ENCODE measurements at regions not wholly inside any gene's neighbourhood (a gene's known extent, or its start where the extent isn't known, plus 50 kb on each side); places are given as distances from the start of the nearest gene placed in this dataset.

DNA sequence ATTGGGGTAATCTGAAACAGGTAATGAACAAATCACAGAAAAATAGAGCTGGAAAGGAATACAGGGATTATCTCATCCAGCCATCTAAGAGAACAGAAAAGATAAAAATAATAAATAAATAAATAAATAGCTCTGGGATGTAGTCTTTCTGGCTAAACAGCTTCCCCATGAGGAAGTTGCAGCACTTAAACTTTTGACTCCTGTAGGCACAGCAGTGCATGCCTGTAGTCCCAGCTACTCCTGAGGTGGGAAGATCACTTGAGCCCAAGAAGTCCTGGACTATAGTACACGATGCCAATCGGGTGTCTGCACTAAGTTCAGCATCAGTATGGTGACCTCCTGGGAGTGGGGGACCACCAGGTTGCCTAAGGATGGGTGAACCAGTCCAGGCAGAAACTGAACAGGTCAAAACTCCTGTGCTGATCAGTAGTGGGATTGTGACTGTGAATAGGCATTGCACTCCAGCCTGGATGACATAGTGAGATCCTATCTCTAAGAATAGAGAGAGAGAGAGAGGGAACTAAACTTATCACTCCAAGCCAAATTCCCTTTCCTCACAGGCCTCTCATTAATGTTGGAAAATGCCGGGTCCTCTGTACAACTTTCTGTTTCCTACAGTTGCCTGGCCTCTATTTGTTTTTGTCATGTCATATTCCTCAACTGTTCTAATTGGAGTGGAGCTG lies 61.7 kb upstream of the CDK13 start:
- no peak for DNase-seq (ENCODE audit: low read depth)

DNA sequence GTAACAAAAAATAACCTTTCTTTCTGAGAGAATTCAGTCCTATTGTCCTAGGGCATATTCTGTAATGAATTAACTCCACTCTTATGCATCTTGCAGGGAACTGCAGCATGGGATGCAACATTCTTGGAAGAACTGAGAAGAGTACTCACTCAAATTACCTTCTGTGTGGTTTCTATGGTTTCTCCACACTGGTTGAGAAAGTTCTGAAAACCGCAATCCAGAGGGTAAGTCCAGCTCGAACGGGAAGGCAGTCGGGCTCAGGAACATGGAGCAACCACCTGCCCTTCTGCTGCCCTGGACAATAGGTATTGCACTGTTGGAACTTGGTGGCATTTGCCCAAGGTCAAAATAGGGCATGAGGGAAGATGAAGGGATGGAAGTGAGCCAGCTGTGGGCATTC lies 59.6 kb upstream of the CDK13 start:
- DNase-seq (ENCODE audit: low read depth), result no peak

DNA sequence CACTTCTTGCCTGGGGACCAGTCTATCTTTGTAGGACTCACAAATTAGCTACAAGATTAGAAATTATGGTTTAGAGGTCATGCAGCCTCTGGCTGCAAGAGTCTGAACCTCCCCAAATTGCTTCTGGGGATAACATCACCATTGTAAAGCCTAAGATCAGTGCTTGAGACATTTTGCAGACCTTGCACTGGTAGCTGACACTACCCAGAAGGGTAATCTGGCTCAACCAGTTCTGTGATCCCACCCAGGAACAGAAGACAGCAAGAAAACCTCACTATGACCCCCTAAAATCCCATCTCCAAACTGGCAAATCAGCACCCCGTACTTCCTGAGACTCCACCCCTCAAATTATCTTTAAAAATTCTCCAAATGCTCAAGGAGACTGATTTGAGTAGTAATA lies 58.2 kb upstream of the CDK13 start:
- no peak for DNase-seq (ENCODE audit: low read depth)

DNA sequence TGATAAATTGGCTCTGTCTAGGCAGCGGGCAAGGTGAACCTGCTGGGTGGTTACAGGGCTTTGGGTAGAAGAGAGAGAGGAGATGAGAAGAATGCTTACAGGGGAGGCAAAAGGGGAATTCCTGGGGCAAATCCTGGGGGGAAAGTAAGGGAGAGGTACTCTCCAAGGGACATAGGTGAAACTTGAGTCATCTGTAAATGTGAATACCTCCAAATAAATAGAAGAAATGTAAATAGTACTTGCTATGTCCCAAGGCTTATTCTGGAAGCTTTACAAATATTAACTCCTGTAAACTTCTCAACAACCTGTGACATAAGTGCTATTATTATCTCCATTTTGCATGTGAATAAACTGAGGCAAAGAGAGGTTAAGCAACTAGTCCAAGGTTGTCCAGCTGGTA lies 57.7 kb upstream of the CDK13 start:
- no peak for DNase-seq (ENCODE audit: low read depth)

DNA sequence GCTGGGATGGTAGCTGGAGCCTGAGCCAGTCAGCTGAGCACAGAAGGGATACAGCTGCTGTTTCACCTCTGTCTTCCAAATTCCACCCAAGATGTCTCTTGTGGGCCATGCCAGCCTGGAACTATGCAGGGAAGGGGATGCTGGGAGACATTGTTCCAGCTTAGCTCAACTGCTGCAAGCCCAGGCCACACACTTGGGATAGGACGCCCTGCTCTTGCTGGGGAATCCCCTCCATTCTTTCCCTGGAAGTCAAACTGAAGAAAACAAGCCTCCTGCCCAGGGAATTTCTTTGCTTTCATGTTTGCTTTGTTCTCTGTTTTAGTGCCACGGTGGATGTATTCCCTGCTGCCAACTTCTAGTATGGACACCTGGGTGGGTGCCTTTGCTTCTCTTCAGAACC lies 55.2 kb upstream of the CDK13 start:
- peak; percentile 3 for DNase-seq (ENCODE audit: low read depth)

DNA sequence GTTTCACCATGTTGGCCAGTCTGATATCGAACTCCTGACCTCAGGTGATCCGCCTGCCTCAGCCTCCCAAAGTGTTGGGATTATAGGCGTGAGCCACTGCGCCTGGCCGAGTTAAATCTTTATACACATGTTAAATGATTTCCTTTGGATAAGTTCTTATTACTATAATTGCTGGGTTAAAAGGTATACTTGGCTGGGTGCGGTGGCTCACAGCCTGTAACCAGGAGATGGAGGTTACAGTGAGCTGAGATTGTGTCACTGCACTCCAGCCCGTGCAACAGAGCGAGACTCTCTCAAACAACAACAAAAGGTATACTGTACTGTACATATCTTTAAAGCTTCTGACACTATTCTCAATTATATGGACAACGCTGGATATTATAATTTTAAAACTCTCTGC lies 53.2 kb upstream of the CDK13 start:
- no peak for DNase-seq (ENCODE audit: low read depth)

DNA sequence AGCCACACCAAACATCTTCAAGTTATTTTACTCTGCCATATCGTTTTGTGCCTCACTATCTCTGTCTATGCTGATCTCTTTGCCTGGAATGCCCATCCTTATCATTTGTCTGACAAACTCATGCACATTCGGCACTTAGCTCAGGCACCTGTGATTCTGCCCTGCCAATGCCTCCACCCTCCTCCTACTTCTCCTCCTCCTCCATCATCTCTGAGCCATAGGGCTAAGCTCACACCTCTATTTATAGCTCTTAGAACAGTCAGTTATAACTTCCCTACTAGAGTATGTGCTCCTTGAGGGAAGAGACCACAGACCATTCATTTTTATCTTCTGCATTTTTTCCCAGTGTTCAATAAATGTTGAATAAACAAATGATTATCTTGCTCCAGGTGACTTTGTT lies 51.2 kb upstream of the CDK13 start:
- DNase-seq (ENCODE audit: low read depth), result no peak
